ENCODE measurements at regions not wholly inside any gene's neighbourhood (a gene's known extent, or its start where the extent isn't known, plus 50 kb on each side); places are given as distances from the start of the nearest gene placed in this dataset.

DNA sequence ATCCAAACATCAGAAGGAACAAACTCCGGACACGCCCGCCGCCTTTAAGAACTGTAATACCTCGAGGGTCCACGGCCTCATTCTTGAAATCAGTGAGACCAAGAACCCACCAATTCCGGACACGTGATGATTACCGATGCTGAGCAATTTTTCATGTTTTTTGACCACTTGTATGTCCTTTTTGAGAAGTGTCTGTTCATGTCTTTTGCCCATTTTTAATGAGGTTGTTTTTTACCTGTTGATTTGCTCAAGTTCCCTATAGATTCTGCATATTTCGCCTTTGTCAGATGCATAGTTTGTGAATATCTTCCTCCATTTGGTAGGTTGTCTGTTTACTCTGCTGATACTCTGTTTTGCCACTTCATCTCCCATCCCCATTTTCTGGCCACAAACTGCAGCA, 150.4 kb downstream of the IRS1 start:
- TF ChIP-seq, protein P1, sequence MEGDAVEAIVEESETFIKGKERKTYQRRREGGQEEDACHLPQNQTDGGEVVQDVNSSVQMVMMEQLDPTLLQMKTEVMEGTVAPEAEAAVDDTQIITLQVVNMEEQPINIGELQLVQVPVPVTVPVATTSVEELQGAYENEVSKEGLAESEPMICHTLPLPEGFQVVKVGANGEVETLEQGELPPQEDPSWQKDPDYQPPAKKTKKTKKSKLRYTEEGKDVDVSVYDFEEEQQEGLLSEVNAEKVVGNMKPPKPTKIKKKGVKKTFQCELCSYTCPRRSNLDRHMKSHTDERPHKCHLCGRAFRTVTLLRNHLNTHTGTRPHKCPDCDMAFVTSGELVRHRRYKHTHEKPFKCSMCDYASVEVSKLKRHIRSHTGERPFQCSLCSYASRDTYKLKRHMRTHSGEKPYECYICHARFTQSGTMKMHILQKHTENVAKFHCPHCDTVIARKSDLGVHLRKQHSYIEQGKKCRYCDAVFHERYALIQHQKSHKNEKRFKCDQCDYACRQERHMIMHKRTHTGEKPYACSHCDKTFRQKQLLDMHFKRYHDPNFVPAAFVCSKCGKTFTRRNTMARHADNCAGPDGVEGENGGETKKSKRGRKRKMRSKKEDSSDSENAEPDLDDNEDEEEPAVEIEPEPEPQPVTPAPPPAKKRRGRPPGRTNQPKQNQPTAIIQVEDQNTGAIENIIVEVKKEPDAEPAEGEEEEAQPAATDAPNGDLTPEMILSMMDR (IDR thresholded peaks at IDR 0.05; ENCODE audit: borderline replicate concordance, extremely low read depth, insufficient read depth) = no peak
- no peak for DNase-seq
- no peak for FAIRE-seq
- H3K4me3 ChIP-seq (ENCODE audit: low read length in 3 of 3) = no peak overlapping the region
- H3K4me1 ChIP-seq (ENCODE audit: control insufficient read depth in 2 of 3, insufficient read depth in 2 of 3, low read depth in 1 of 3, low read length in 3 of 3) = peaks cover 0 to 27% (median 15%) of the 10 kb centered on the region in 3 donors
- no peaks in the 10 kb centered on the region for H3K36me3 ChIP-seq (ENCODE audit: control insufficient read depth in 2 of 3, insufficient read depth in 3 of 3, low read length in 3 of 3)
- H3K27me3 ChIP-seq (ENCODE audit: control insufficient read depth, insufficient read depth, low read length) = no peaks in the 10 kb centered on the region
- intact Hi-C loops (cut with DNase I) = no loop called here
- no peaks in the 10 kb centered on the region for H3K9me3 ChIP-seq (ENCODE audit: control insufficient read depth in 2 of 3, insufficient read depth in 1 of 3, low read length in 3 of 3)
- H3K27ac ChIP-seq (ENCODE audit: low read depth in 2 of 2, low read length in 2 of 2) = peak overlapping the region; percentile 63 to 66
- H3K9ac ChIP-seq (ENCODE audit: low read length in 3 of 3) = peak overlapping the region in 1 of 3 donors; percentile 2

DNA sequence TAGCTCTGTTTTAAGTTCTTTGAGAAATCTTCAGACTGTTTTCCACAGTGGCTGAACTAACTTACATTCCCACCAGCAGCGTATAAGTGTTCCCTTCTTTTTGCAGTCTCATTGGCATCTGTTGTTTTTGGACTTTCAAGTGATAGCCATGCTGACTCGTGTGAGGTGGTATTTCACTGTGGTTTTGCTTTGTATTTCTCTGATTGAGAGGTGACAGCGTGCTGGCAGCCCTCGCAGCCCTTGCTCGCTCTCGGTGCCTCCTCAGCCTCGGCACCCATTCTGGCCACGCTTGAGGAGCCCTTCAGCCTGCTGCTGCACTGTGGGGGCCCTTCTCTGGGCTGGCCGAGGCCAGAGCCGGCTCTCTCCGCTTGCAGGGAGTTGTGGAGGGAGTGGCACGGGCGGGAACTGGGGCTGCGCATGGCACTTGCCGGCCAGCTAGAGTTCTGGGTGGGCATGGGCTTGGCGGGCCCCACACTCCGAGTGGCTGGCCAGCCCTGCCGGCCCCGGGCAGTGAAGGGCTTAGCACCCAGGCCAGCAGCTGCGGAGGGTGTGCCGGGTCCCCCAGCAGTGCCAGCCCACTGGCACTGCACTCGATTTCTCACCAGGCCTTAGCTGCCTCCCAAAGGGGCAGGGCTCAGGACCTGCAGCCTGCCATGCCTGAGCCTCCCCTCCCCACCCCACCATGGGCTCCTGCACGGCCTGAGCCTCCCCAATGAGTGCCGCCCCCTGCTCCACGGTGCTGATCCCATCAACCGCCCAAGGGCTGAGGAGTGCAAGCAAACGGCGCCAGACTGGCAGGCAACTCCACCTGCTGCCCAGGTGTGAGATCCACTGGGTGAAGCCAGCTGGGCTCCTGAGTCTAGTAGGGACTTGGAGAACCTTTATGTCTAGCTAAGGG, 151.8 kb downstream of the IRS1 start:
- DNase-seq (peak in 1 of 5 donors; percentile 71), FAIRE-seq (no peak)
- intact Hi-C loops (cut with DNase I) = no loop called here
- H3K27ac ChIP-seq (ENCODE audit: low read depth in 2 of 2, low read length in 2 of 2) = no peak overlapping the region
- H3K4me1 ChIP-seq (ENCODE audit: control insufficient read depth in 2 of 3, insufficient read depth in 2 of 3, low read depth in 1 of 3, low read length in 3 of 3) = peaks cover 0 to 22% (median 12%) of the 10 kb centered on the region in 3 donors
- H3K4me3 ChIP-seq (ENCODE audit: low read length in 3 of 3) = no peak overlapping the region
- no peaks in the 10 kb centered on the region for H3K9me3 ChIP-seq (ENCODE audit: control insufficient read depth in 2 of 3, insufficient read depth in 1 of 3, low read length in 3 of 3)
- no peak overlapping the region for H3K9ac ChIP-seq (ENCODE audit: low read length in 3 of 3)
- no peaks in the 10 kb centered on the region for H3K27me3 ChIP-seq (ENCODE audit: control insufficient read depth, insufficient read depth, low read length)
- TF ChIP-seq, protein P1 (IDR thresholded peaks at IDR 0.05; ENCODE audit: borderline replicate concordance, extremely low read depth, insufficient read depth) = no peak
- H3K36me3 ChIP-seq (ENCODE audit: control insufficient read depth in 2 of 3, insufficient read depth in 3 of 3, low read length in 3 of 3) = no peaks in the 10 kb centered on the region

DNA sequence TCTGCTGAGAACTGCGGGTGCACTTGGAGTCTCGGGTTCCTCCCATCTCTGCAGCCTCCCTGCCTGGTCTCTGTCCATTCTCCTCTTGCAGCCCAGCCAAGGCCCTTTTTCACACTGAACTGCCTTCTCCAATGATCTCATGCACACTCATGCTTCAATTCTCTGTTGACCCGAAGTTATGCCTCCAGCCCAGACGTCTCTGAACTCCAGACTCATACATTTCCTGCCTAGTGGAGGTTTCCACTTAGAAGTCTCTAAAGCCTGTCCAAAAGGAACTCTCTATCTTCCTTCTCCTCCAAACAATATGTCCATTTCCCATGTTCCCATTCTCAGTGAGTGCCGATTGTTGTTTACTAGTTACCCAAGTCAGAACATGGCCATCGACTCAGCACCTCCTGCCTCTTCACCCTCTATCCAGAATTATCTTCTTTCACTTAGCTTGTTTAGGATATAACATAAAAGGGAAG, 155.2 kb downstream of the IRS1 start:
- Histone ChIP-seq H3K4me3 (ENCODE audit: low read length in 3 of 3) (no peak overlapping the region), H3K9me3 (ENCODE audit: control insufficient read depth in 2 of 3, insufficient read depth in 1 of 3, low read length in 3 of 3) (peaks cover 0 to 5% (median 0%) of the 10 kb centered on the region in 3 donors), H3K36me3 (ENCODE audit: control insufficient read depth in 2 of 3, insufficient read depth in 3 of 3, low read length in 3 of 3) (no peaks in the 10 kb centered on the region), H3K9ac (ENCODE audit: low read length in 3 of 3) (no peak overlapping the region), H3K27ac (ENCODE audit: low read depth in 2 of 2, low read length in 2 of 2) (no peak overlapping the region), H3K4me1 (ENCODE audit: control insufficient read depth in 2 of 3, insufficient read depth in 2 of 3, low read depth in 1 of 3, low read length in 3 of 3) (peaks cover 0 to 2% (median 2%) of the 10 kb centered on the region in 3 donors), H3K27me3 (ENCODE audit: control insufficient read depth, insufficient read depth, low read length) (no peaks in the 10 kb centered on the region)
- FAIRE-seq (no peak), DNase-seq (peak in 1 of 5 donors; percentile 42)
- TF ChIP-seq, protein P1 (IDR thresholded peaks at IDR 0.05; ENCODE audit: borderline replicate concordance, extremely low read depth, insufficient read depth) = no peak
- intact Hi-C loops (cut with DNase I) = no loop called here
